HG02973 (cell line): ENCODE measurements at regions not wholly inside any gene's neighbourhood (a gene's known extent, or its start where the extent isn't known, plus 50 kb on each side); places are given as distances from the start of the nearest gene placed in this dataset.
"Not testable (repeated sequence)": the region's sequence is repeated elsewhere in the genome, so short reads cannot be mapped to it uniquely, and the experiment has no call there.

ENCODE experiments used
- ATAC-seq: cut with Tn5 transposase; IDR thresholded peaks from one replicate; pipeline ENCODE4 v1.9.1; 2021; ENCODE audit warnings: moderate library complexity; ENCODE audit not compliant: unreplicated experiment

GRCh38 chr5:110869927-110870326 is 131.1 kb downstream of the SLC25A46 start:
- ATAC-seq = no peak

DNA sequence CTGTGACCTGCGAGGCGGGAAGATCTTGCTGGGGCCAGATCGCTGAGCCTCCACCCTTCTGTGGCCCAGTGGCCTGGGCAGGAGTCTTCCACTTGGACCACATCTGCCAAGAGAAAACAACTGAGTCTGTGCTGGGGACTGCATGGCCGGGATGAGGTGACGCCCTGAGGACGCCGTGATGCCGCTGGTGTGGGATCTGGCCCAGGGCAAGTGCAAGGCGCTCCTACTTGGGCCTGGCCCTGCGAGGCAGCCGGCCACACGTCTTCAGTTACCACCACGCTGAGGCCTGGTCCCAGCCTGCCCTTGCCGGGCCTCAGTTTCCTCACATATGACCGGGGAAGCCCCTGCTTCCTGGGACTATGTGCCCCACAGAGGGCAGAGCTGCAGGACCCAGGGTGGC is 133.4 kb downstream of the SLC25A46 start:
- ATAC-seq = no peak

- ATAC-seq = no peak
These were observed 134.2 kb downstream of the SLC25A46 start for GRCh38 chr5:110872963-110873362.

- ATAC-seq = no peak
These were observed 135.1 kb downstream of the SLC25A46 start for GRCh38 chr5:110873773-110874437.

- ATAC-seq = not testable (repeated sequence)
These were observed 136.3 kb downstream of the SLC25A46 start for GRCh38 chr5:110875115-110875514.

- ATAC-seq = no peak
These were observed 139.3 kb downstream of the SLC25A46 start for GRCh38 chr5:110878115-110878514.

GRCh38 chr5:110879675-110880074 is 140.9 kb downstream of the SLC25A46 start:
- ATAC-seq = no peak

DNA sequence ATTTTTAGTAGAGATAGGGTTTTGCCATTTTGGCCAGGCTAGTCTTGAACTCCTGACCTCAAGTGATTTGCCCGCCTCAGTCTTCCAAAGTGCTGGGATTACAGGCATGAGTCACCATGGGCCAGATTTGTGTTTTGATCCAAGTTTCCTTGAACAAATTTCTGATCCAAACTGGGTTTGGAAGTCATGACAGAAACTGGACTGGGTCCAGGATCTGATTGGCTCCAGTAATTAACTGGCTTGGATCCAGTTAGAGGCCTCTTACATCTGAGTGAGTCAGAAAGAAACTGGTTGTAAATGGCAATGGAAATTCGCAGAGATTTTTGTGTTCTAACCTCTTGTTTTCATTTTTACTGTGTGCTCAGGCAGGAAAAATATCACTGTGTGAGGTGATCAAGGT is 141.6 kb downstream of the SLC25A46 start:
- no peak for ATAC-seq

- no peak for ATAC-seq
These were observed 145.2 kb downstream of the SLC25A46 start for GRCh38 chr5:110884005-110884404.

DNA sequence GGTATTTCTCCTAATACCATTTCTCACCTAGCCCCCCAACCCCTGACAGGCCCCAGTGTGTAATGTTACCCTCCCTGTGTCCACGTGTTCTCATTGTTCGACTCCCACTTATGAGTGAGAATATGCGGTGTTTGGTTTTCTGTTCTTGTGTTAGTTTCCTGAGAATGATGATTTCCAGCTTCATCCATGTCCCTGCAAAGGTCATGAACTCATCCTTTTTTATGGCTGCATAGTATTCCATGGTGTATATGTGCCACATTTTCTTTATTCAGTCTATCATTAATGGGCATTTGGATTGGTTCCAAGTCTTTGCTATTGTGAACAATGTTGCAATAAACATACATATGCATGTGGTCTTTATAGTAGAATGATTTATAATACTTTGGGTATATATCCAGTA is 148.4 kb downstream of the SLC25A46 start:
- ATAC-seq = not testable (repeated sequence)

DNA sequence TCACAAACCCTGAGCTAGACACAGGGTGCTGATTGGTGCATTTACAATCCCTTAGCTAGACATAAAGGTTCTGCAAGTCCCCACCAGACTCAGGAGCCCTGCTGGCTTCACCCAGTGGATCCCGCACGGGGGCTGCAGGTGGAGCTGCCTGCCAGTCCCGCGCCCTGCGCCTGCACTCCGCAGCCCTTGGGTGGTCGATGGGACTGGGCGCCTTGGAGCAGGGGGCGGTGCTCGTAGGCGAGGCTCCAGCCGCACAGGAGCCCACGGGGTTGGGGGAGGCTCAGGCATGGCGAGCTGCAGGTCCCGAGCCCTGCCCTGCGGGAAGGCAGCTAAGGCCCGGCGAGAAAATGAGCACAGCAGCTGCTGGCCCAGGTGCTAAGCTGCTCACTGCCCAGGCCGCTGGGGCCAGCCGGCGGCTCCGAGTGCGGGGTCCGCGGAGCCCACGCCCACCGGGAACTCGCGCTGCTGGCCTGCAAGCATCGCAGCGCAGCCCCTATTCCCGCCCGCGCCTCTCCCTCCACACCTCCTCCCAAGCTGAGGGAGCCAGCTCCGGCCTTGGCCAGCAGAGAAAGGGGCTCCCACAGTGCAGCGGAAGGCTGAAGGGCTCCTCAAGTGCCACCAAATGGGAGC is 155.2 kb downstream of the SLC25A46 start:
- ATAC-seq = not testable (repeated sequence)

DNA sequence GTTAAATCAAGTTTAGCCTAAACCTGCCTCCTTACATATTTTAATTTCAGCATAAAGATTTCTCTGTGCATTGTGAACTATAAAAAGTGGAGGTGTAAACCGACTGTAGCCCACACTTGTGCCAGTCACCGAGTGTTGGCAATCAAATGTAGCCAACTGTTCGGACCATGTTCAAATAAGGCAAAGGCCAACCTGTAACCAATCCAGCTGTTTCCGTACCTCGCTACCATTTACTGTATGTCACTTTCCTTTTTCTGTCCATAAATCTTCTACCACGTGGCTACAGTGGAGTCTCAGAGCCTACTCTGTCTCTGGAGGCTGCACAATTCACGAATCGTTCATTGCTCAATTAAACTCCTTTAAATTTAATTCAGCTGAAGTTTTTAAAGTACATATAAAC is 156.0 kb downstream of the SLC25A46 start:
- no peak for ATAC-seq

DNA sequence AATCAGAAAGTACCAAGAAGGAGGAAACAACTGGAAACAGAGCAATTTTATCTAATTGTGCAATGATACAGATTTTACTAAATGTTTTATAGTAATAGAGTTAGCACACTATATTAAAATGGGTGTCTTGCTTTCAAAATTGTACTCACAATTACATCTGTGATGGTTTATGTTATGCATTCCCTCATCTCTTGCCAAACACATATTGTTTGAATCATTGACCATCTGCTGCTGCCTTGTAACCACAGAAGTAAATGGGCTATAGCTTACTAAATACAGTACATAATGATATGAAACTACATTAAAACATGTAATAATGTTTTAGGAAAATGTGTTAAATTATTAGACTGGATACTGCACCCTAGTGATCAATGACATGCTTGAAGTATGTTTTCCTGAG is 158.1 kb downstream of the SLC25A46 start:
- ATAC-seq = no peak

- ATAC-seq = peak; percentile 92
These were observed 161.0 kb downstream of the SLC25A46 start for GRCh38 chr5:110899566-110900412.

GRCh38 chr5:110900829-110901228 is 162.0 kb downstream of the SLC25A46 start:
- ATAC-seq = peak; percentile 19

DNA sequence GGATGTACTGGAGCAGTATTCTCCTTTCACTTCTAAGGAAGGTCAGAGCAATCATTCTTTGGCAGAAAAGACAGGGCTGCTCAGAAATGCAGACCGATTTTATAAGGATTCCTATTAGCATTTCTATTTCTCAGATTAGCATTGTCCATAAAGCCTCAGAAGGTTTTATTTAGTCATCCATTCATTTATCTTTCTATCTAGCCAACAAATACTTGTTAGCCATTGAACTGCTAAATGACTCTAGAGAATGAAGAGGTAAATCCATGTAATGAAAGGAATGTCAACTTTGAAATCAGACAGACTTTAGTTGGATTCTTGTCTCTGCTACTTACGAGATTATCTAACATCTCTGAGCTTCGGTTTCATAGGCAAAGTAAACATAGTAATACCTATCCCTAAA is 165.2 kb downstream of the SLC25A46 start:
- ATAC-seq = no peak

- no peak for ATAC-seq
These were observed 162.7 kb upstream of the TSLP start for GRCh38 chr5:110908848-110909247.

GRCh38 chr5:110909415-110909814 is 162.1 kb upstream of the TSLP start:
- ATAC-seq = no peak

GRCh38 chr5:110909950-110910349 is 161.6 kb upstream of the TSLP start:
- no peak for ATAC-seq

GRCh38 chr5:110913221-110913620 is 158.3 kb upstream of the TSLP start:
- no peak for ATAC-seq

DNA sequence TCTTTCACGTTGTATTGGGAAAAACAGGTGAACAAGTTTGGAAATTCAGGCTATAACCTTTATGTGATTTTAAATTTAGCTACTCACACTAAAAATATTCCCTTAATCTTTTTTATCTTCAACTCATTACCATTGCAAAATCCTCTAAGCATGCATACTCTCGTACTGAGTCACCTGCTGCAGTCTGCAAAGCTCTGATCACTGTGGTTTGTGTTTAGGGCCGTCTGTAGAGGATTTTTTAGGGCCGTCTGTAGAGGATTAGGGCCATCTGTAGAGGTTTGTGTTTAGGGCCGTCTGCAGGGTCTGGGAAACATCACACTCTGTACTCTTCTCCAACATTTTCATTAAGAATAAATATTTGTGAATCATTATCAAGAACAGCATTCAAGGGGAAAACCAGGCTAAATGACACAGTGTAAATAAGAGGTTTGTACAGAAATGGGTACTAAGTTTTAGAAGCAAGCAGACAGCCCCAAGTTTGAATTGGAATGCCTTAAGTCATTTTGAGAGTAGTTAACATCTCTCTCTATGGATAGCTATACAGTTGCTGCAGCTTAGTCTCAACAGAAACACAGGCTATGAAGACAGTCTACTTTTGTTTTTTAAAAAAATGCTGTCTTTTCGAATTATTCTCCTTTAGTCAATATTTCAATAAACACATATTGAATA is 155.0 kb upstream of the TSLP start:
- peak; percentile 90 for ATAC-seq
